ENCODE measurements at regions not wholly inside any gene's neighbourhood (a gene's known extent, or its start where the extent isn't known, plus 50 kb on each side); places are given as distances from the start of the nearest gene placed in this dataset.

DNA sequence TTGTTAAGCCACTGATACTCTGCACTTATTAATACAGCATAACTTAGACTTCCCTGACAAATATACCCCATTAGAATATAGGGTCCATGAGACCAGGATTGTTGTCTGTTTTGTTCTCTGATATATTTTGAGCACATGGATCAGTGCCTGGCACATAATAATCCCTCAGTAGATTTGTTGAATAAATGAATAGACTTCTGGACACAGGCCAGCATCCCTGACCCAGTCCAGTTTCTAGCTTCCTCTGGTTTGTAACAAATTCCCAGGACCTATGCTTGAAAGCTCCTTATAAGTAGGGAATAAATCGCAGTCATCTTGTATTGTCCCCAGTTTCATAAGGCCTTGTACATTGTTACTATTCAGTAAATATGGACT lies 58.2 kb upstream of the GADD45A start:
- H3K9me3 Mint-ChIP-seq: no peaks in the 10 kb centered on the region
- no peaks in the 10 kb centered on the region for H3K36me3 Mint-ChIP-seq (ENCODE audit: low read depth)
- H3K27ac Mint-ChIP-seq: peak overlapping the region in 2 of 3 experiments; percentile 2 to 14
- peaks cover 7% of the 10 kb centered on the region for H3K27me3 Mint-ChIP-seq (ENCODE audit: low read depth)
- H3K4me1 Mint-ChIP-seq: peaks cover 12% of the 10 kb centered on the region
- no peak overlapping the region for H3K4me3 Mint-ChIP-seq
- TF ChIP-seq CTCF (IDR thresholded peaks at IDR 0.05; ENCODE audit: unreplicated experiment in 3 of 3): no peak

DNA sequence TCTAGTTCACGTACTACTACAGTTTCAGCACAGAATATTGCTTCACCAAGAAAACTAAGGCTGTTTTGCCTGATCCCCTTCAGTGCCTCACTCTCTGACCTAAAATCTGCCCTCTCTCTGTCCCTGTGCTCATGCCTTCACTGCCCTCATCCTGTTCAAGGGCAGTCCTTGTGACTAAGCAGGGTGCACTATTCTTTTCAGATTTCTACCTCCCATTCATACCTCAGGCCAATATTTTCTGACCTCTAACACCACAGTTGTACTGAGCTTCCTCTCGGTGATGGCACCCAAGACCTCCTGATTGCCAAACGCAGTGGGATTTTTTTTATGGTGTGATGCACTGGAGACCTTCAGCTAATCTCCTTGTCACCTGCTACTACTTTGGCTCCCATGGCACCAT lies 57.7 kb upstream of the GADD45A start:
- Mint-ChIP-seq H3K27ac (peak overlapping the region in 2 of 3 experiments; percentile 2 to 14), H3K9me3 (no peaks in the 10 kb centered on the region), H3K4me1 (peaks cover 9% of the 10 kb centered on the region), H3K27me3 (ENCODE audit: low read depth) (peaks cover 7% of the 10 kb centered on the region), H3K4me3 (no peak overlapping the region), H3K36me3 (ENCODE audit: low read depth) (no peaks in the 10 kb centered on the region)
- no peak for TF ChIP-seq CTCF (IDR thresholded peaks at IDR 0.05; ENCODE audit: unreplicated experiment in 3 of 3)

GRCh38 chr1:67627906-67628305 lies 57.1 kb upstream of the GADD45A start:
- peaks cover 11% of the 10 kb centered on the region for H3K4me1 Mint-ChIP-seq
- H3K4me3 Mint-ChIP-seq: no peak overlapping the region
- H3K36me3 Mint-ChIP-seq (ENCODE audit: low read depth): no peaks in the 10 kb centered on the region
- H3K27ac Mint-ChIP-seq: no peak overlapping the region
- peaks cover 7% of the 10 kb centered on the region for H3K27me3 Mint-ChIP-seq (ENCODE audit: low read depth)
- no peaks in the 10 kb centered on the region for H3K9me3 Mint-ChIP-seq
- no peak for TF ChIP-seq CTCF (IDR thresholded peaks at IDR 0.05; ENCODE audit: unreplicated experiment in 3 of 3)

- peaks cover 7% of the 10 kb centered on the region for H3K27me3 Mint-ChIP-seq (ENCODE audit: low read depth)
- H3K4me3 Mint-ChIP-seq: no peak overlapping the region
- no peaks in the 10 kb centered on the region for H3K36me3 Mint-ChIP-seq (ENCODE audit: low read depth)
- H3K4me1 Mint-ChIP-seq: peaks cover 13% of the 10 kb centered on the region
- H3K27ac Mint-ChIP-seq: peak overlapping the region in 1 of 3 experiments; percentile 23
- H3K9me3 Mint-ChIP-seq: no peaks in the 10 kb centered on the region
- no peak for TF ChIP-seq CTCF (IDR thresholded peaks at IDR 0.05; ENCODE audit: unreplicated experiment in 3 of 3)
Measured at GRCh38 chr1:67629370-67630075, 55.5 kb upstream of the GADD45A start.

GRCh38 chr1:67630438-67631045 lies 54.5 kb upstream of the GADD45A start:
- no peaks in the 10 kb centered on the region for H3K36me3 Mint-ChIP-seq (ENCODE audit: low read depth)
- H3K4me1 Mint-ChIP-seq: peaks cover 15% of the 10 kb centered on the region
- TF ChIP-seq CTCF (IDR thresholded peaks at IDR 0.05; ENCODE audit: unreplicated experiment in 3 of 3): no peak
- no peak overlapping the region for H3K4me3 Mint-ChIP-seq
- H3K9me3 Mint-ChIP-seq: no peaks in the 10 kb centered on the region
- peak overlapping the region in 2 of 3 experiments; percentile 68 to 80 for H3K27ac Mint-ChIP-seq
- H3K27me3 Mint-ChIP-seq (ENCODE audit: low read depth): peaks cover 7% of the 10 kb centered on the region

DNA sequence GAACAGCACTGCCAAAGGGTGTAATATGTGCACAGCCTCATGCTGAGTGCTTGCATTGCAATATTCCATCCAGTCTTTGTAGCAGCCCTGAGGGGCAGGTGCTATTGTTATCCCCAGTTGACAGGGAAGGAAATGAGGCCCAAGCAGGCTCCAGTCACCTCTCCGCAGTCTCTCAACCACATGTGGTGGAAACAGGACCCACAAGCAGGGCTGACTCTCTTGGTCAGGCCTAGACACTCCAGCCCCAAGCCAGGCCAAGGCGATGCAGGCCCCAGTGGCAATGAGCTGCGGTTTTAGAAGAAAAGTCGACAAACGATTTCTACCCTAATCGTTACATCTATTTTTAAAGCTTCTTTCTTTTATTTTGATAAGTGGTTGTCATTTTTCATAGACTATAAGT lies 52.6 kb upstream of the GADD45A start:
- H3K4me3 Mint-ChIP-seq: no peak overlapping the region
- TF ChIP-seq CTCF (IDR thresholded peaks at IDR 0.05; ENCODE audit: unreplicated experiment in 3 of 3): no peak

More for the DNA sequence above, 52.6 kb upstream of the GADD45A start:
- Mint-ChIP-seq H3K27ac (peak overlapping the region in 2 of 3 experiments; percentile 40 to 80), H3K4me1 (peaks cover 19% of the 10 kb centered on the region), H3K27me3 (ENCODE audit: low read depth) (peaks cover 7% of the 10 kb centered on the region), H3K36me3 (ENCODE audit: low read depth) (no peaks in the 10 kb centered on the region), H3K9me3 (no peaks in the 10 kb centered on the region)
